ENCODE measurements at regions not wholly inside any gene's neighbourhood (a gene's known extent, or its start where the extent isn't known, plus 50 kb on each side); places are given as distances from the start of the nearest gene placed in this dataset.
A peak's percentile ranks its signal among the peaks of the same experiment; 100 is the strongest.

GRCh38 chr13:112225429-112226090, 150.6 kb upstream of the SPACA7 start:
- Histone ChIP-seq H3K4me2 (ENCODE audit: low read length) (no peak overlapping the region), H3K9ac (ENCODE audit: low read length) (no peak overlapping the region), H3K36me3 (ENCODE audit: control insufficient read depth in 1 of 2, insufficient read depth in 2 of 2, low read length in 2 of 2) (no peaks in the 10 kb centered on the region), H3K9me2 (ENCODE audit: insufficient read depth) (no peaks in the 10 kb centered on the region), H3K9me3 (ENCODE audit: control insufficient read depth in 1 of 2, insufficient read depth in 1 of 2, low read depth in 1 of 2, low read length in 2 of 2) (no peaks in the 10 kb centered on the region), H3K79me2 (ENCODE audit: insufficient read depth, low read length) (no peaks in the 10 kb centered on the region), H2AFZ (ENCODE audit: low read depth, low read length, poor library complexity, severe bottlenecking) (no peak overlapping the region), H3K4me1 (ENCODE audit: control insufficient read depth in 1 of 2, insufficient read depth in 2 of 2, low read length in 2 of 2) (no peaks in the 10 kb centered on the region), H4K20me1 (ENCODE audit: insufficient read depth) (no peaks in the 10 kb centered on the region), H3K4me3 (replicated peaks in 1 of 2; ENCODE audit: low read depth in 1 of 2, low read length in 2 of 2) (no peak overlapping the region), H3K27ac (ENCODE audit: low read depth, low read length) (no peak overlapping the region), H3K27me3 (ENCODE audit: insufficient read depth, low read length) (peaks cover 11% of the 10 kb centered on the region; the same call in 1 of the 2 replicates)
- TF ChIP-seq ATF3 (IDR thresholded peaks at IDR 0.05) (no peak), CTCF (IDR thresholded peaks at IDR 0.05 in 2 of 3, conservative IDR thresholded peaks at IDR 0.05 in 1 of 3; ENCODE audit: borderline replicate concordance in 1 of 3, insufficient read depth in 1 of 3, low read depth in 2 of 3, low read length in 2 of 3) (peak in 2 of 3 experiments; percentile 42 to 61; a peak in 4 of 6 replicates), JUND (IDR thresholded peaks at IDR 0.05) (no peak), RAD21 (IDR thresholded peaks at IDR 0.05; ENCODE audit: low read depth) (no peak), TCF7L2 (IDR thresholded peaks at IDR 0.05; ENCODE audit: borderline replicate concordance, extremely low read depth, insufficient read depth, insufficient read length) (no peak), EGR1 (IDR thresholded peaks at IDR 0.05; ENCODE audit: low read depth) (no peak)
- ATAC-seq = peak; percentile 67
- CTCF ChIA-PET = no interaction called here
- no peak for DNase-seq (ENCODE audit: low read depth, low spot score)
- no TSS peak for BruUV-seq (replicated peaks)
- intact Hi-C loops (cut with micrococcal nuclease) = no loop called here
- RAD21 ChIA-PET (ENCODE audit: low non-redundant PET in 1 of 2, low total read pairs in 2 of 2, uncharacterized antibody in 2 of 2, unreplicated experiment in 2 of 2) = no interaction called here
- POLR2A ChIA-PET = no interaction called here
